Activated CD4-positive, alpha-beta T cell treated with anti-CD3 and anti-CD28 coated beads for 48 hours (primary cell): ENCODE measurements at regions not wholly inside any gene's neighbourhood (a gene's known extent, or its start where the extent isn't known, plus 50 kb on each side); places are given as distances from the start of the nearest gene placed in this dataset.
A peak's percentile ranks its signal among the peaks of the same experiment; 100 is the strongest.

Experiments
- DNase-seq: peaks from one replicate; pipeline ENCODE4 v3.0.0-alpha.2; 2020

GRCh38 chr12:93314177-93314497 is 63.6 kb upstream of the NUDT4 start:
- no peak for DNase-seq

DNA sequence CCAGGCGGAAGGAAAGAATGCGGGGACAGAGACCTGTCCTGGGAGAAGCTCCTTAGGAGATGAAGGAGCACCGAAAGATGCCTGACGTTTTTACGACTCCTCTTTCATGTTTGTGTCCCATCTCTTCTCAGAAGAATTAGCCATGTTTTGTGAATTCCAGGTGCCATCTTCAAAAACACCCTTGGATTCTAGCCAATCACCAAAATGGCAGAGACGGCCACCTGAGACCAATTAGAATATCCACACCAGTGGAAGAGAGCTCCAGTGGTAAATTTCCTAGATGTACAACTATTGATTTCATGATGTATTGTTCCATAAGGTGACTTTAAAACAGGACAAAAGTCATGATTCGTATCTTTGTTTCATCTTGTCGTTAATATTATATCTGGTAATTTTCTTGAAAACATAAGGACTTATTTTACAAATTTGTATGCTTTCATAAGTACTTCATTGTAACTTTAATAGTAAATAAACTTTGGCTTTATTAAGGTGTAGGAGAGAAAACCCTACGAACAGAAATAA is 62.3 kb upstream of the NUDT4 start:
- no peak for DNase-seq

- no peak for DNase-seq
Measured at GRCh38 chr12:93315907-93316622, 61.7 kb upstream of the NUDT4 start.

DNA sequence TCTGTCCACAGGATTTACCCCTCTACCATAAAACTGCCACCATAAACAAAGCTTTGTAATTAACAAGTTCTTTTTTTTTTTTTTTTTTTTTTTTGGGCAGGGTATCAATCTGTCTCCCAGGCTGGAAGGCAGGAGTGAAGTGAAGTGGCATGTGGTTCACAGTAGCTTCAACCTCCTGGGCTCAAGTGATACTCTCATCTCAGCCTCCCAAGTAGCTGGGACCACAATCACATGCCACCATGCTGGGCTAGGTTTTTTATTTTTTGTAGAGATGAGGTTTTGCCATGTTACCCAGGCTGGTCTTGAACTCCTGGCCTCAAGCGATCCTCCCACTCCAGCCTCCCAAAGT is 61.1 kb upstream of the NUDT4 start:
- no peak for DNase-seq

GRCh38 chr12:93317227-93317626 is 60.5 kb upstream of the NUDT4 start:
- DNase-seq, result peak; percentile 5

- no peak for DNase-seq
Measured at GRCh38 chr12:93318720-93319522, 58.8 kb upstream of the NUDT4 start.

- DNase-seq, result no peak
Measured at GRCh38 chr12:93319523-93320050, 58.1 kb upstream of the NUDT4 start.

GRCh38 chr12:93322784-93323183 is 54.9 kb upstream of the NUDT4 start:
- no peak for DNase-seq

DNA sequence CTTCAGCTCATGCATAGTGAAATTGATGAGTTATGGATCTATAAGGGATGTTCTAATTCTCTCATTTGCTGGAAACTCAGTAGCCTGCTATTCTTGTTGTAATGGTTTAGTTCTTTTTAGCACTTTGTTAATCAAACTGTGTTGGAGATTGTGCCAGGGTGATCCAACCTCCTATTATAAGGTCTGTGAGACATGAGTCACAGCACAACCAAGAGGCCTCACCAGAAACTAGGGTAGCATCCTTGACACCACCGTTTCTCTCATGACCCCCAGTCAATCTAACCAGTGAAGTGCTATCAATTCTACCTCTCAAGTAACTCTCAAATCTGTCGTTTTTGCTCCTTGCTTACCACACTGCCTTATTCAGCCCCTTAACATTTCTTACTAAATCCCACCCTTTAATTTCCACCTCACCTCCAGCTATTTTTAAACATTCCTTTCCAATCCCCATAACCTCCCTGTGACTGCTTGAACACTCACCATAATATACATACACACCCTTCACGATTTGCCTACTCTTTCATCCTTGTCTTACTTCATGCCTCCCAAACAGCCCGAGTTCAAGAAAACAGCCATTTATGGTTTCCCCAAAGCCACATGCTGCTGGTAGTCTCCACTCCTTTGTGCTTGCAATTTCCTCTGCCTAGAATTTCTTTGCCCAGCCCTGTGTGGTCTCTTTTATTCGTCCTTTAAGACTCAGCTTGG is 53.9 kb upstream of the NUDT4 start:
- DNase-seq, result no peak

DNA sequence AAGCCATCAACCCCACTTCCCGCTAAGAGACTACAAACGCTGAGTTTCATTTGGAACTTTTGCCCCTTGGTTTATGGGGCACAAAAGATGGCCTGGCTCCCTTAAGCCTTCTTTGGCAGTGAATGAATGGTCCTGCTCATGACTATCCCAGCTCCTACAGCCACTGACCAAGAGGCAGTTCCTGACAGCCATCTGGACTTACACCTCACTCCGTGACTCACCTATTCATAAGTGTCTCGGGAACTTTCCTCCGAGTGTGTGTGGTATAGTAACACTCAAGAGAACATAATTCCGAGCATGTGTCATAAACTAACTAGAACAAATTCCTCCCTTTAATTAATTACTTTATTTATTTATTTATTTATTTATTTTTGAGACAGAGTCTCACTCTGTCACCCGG is 51.9 kb upstream of the NUDT4 start:
- DNase-seq, result no peak
